Liver (tissue), 3 donors: ENCODE measurements at regions not wholly inside any gene's neighbourhood (a gene's known extent, or its start where the extent isn't known, plus 50 kb on each side); places are given as distances from the start of the nearest gene placed in this dataset.

Experiments used
- ATF3 ChIP-seq: IDR thresholded peaks from 2 replicates; pipeline ENCODE4 v1.6.1; 2016; ENCODE audit warnings: antibody characterized with exemption
- CTCF ChIP-seq: fragments of 150-350 bp; IDR thresholded peaks from 2 replicates; pipeline ENCODE4 v1.5.1; 2017; ENCODE audit warnings: improper control_type of control experiment, low read depth, low read length; ENCODE audit not compliant: missing input control
- EGR1 ChIP-seq, 2 donors: IDR thresholded peaks; 2 replicates each; pipeline ENCODE4 v1.6.1; 2016 to 2018; ENCODE audit warnings: antibody characterized with exemption in 2 of 2, low read depth in 2 of 2
- FOXA1 ChIP-seq: IDR thresholded peaks from 2 replicates; pipeline ENCODE4 v1.6.1; 2016; ENCODE audit warnings: antibody characterized with exemption
- GABPA ChIP-seq, 2 donors: IDR thresholded peaks in 1 of 2; conservative IDR thresholded peaks in 1 of 2; 2 replicates each; pipeline ENCODE4 v1.6.1; 2016; ENCODE audit warnings: antibody characterized with exemption in 2 of 2, mild to moderate bottlenecking in 1 of 2, moderate library complexity in 1 of 2
- HNF4G ChIP-seq: IDR thresholded peaks from 2 replicates; pipeline ENCODE4 v1.6.1; 2016; ENCODE audit warnings: antibody characterized with exemption
- JUND ChIP-seq, 2 donors: IDR thresholded peaks; 2 replicates each; pipeline ENCODE4 v1.6.1; 2016; ENCODE audit warnings: antibody characterized with exemption in 2 of 2
- MAX ChIP-seq: IDR thresholded peaks from 2 replicates; pipeline ENCODE4 v1.6.1; 2016; ENCODE audit warnings: antibody characterized with exemption
- RAD21 ChIP-seq, 2 donors: IDR thresholded peaks; 2 replicates each; pipeline ENCODE4 v1.6.1; 2016; ENCODE audit warnings: antibody characterized with exemption in 2 of 2, mild to moderate bottlenecking in 2 of 2
- REST ChIP-seq: IDR thresholded peaks from 2 replicates; pipeline ENCODE4 v1.6.1; 2016; ENCODE audit warnings: antibody characterized with exemption, mild to moderate bottlenecking
- RXRA ChIP-seq, 2 donors: IDR thresholded peaks; 2 replicates each; pipeline ENCODE4 v1.6.1; 2017 to 2018; ENCODE audit warnings: antibody characterized with exemption in 2 of 2, mild to moderate bottlenecking in 1 of 2
- SP1 ChIP-seq: IDR thresholded peaks from 2 replicates; pipeline ENCODE4 v1.6.1; 2018; ENCODE audit warnings: antibody characterized with exemption, mild to moderate bottlenecking
- TAF1 ChIP-seq: conservative IDR thresholded peaks from 2 replicates; pipeline ENCODE4 v1.6.1; 2016; ENCODE audit warnings: antibody characterized with exemption, mild to moderate bottlenecking
- YY1 ChIP-seq: IDR thresholded peaks from 2 replicates; pipeline ENCODE4 v1.6.1; 2016; ENCODE audit warnings: antibody characterized with exemption, mild to moderate bottlenecking
- donor health status: healthy.
- donor health status: healthy.

GRCh38 chr6:74932232-74932888, 273.5 kb downstream of the COL12A1 start:
- no peak for TF ChIP-seq SP1
- TF ChIP-seq JUND (IDR thresholded peaks at IDR 0.05) = no peak
- TF ChIP-seq YY1 = no peak
- no peak for TF ChIP-seq CTCF
- no peak for TF ChIP-seq TAF1
- no peak for TF ChIP-seq RAD21 (IDR thresholded peaks at IDR 0.05)
- no peak for TF ChIP-seq FOXA1
- no peak for TF ChIP-seq GABPA (IDR thresholded peaks at IDR 0.05 in 1 of 2, conservative IDR thresholded peaks at IDR 0.05 in 1 of 2)
- no peak for TF ChIP-seq EGR1 (IDR thresholded peaks at IDR 0.05; ENCODE audit: low read depth in 2 of 2)
- no peak for TF ChIP-seq REST
- no peak for TF ChIP-seq MAX
- no peak for TF ChIP-seq RXRA (IDR thresholded peaks at IDR 0.05)
- no peak for TF ChIP-seq HNF4G
- TF ChIP-seq ATF3 = no peak
